Upper lobe of left lung (tissue), 6 donors: ENCODE measurements at regions not wholly inside any gene's neighbourhood (a gene's known extent, or its start where the extent isn't known, plus 50 kb on each side); places are given as distances from the start of the nearest gene placed in this dataset.
"Not testable (repeated sequence)": the region's sequence is repeated elsewhere in the genome, so short reads cannot be mapped to it uniquely, and the experiment has no call there.

ENCODE experiments used
- ATAC-seq, 2 donors: fragments of 200-7000 bp; cut with Tn5 transposase; one replicate each; pipeline ENCODE4 v1.9.1; 2022; ENCODE audit warnings: mild to moderate bottlenecking in 2 of 2, moderate library complexity in 2 of 2; ENCODE audit not compliant: low FRiP score in 2 of 2
- DNase-seq, 2 donors: peaks; one replicate each; pipeline ENCODE4 v3.0.0-alpha.2; 2019 to 2020
- H3K27ac ChIP-seq, 4 donors: fragments of 200-600 bp; sonication (generic); one replicate each; pipeline ENCODE4 v1.5.1; 2016 to 2019
- H3K27me3 ChIP-seq, 4 donors: fragments of 200-600 bp; sonication (generic); one replicate each; pipeline ENCODE4 v1.5.1; 2017 to 2019
- H3K36me3 ChIP-seq, 4 donors: fragments of 200-600 bp; sonication (generic); one replicate each; pipeline ENCODE4 v1.5.1; 2016 to 2019
- H3K4me1 ChIP-seq, 4 donors: fragments of 200-600 bp; sonication (generic); one replicate each; pipeline ENCODE4 v1.5.1; 2018 to 2019
- H3K4me3 ChIP-seq, 4 donors: fragments of 200-600 bp; sonication (generic); one replicate each; pipeline ENCODE4 v1.5.1; 2017 to 2019; ENCODE audit warnings: mild to moderate bottlenecking in 2 of 4, moderate library complexity in 1 of 4
- H3K9me3 ChIP-seq, 4 donors: fragments of 200-600 bp; sonication (generic); one replicate each; pipeline ENCODE4 v1.5.1; 2018 to 2019
- EP300 ChIP-seq, 4 donors: sonication (generic); formaldehyde crosslinking; IDR thresholded peaks; one replicate each; pipeline ENCODE4 v1.5.1; 2017; ENCODE audit warnings: antibody characterized with exemption in 4 of 4, control low read depth in 2 of 4
- POLR2A ChIP-seq, 4 donors: fragments of 450-650 bp; IDR thresholded peaks; one replicate each; pipeline ENCODE4 v1.5.1; 2016 to 2017; ENCODE audit warnings: antibody characterized with exemption in 4 of 4, mild to moderate bottlenecking in 2 of 4
- POLR2AphosphoS5 ChIP-seq, 2 donors: sonication (generic); formaldehyde crosslinking; IDR thresholded peaks; one replicate each; pipeline ENCODE4 v1.5.1; 2017; ENCODE audit warnings: antibody characterized with exemption in 2 of 2
- WGBS, 2 donors: methylation state at CpG; one replicate each; pipeline ENCODE4 v1.1.5; 2017 to 2018; 5-methylcytosine and 5-hydroxymethylcytosine counted together
- TF ChIP-seq, protein P1 (sequence below), 6 experiments: fragments of 450-650 bp in 4 of 6; fragments of 200-600 bp in 2 of 6; sonication (generic) in 2 of 6; IDR thresholded peaks; one replicate each; pipeline ENCODE4 v1.5.1; 2016 to 2019; ENCODE audit warnings: antibody characterized with exemption in 6 of 6
- donor health status: DM: no; HTN: no; CAD: no; lungs with moderate emphysema.
- donor health status: DM: no; HTN: yes; CAD: no; lungs with severe emphysema.

DNA sequence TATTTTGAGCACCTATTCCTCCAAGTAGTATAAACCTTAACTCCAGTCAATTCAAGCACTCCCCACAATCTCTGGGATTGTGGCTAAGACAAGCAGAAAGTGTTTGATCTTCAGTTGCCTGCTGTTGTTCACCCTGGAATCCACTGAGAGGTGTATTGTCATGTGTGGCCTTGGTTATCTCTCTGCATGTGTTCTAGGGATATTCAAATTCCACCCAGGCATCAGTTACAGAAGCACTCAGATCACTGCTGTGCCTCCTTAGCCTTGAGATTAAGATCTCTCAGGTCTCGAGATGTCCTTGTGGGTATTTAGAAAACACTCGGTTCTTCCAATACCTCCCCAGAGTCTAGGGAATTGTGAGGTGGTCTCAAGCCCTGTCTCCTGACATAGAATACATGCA is 213.3 kb downstream of the SMARCA1 start:
- no peak overlapping the region for H3K4me3 ChIP-seq
- TF ChIP-seq EP300 (IDR thresholded peaks at IDR 0.05): no peak
- TF ChIP-seq, protein P1, sequence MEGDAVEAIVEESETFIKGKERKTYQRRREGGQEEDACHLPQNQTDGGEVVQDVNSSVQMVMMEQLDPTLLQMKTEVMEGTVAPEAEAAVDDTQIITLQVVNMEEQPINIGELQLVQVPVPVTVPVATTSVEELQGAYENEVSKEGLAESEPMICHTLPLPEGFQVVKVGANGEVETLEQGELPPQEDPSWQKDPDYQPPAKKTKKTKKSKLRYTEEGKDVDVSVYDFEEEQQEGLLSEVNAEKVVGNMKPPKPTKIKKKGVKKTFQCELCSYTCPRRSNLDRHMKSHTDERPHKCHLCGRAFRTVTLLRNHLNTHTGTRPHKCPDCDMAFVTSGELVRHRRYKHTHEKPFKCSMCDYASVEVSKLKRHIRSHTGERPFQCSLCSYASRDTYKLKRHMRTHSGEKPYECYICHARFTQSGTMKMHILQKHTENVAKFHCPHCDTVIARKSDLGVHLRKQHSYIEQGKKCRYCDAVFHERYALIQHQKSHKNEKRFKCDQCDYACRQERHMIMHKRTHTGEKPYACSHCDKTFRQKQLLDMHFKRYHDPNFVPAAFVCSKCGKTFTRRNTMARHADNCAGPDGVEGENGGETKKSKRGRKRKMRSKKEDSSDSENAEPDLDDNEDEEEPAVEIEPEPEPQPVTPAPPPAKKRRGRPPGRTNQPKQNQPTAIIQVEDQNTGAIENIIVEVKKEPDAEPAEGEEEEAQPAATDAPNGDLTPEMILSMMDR (IDR thresholded peaks at IDR 0.05): no peak
- no peak for TF ChIP-seq POLR2A (IDR thresholded peaks at IDR 0.05)
- no peak for TF ChIP-seq POLR2AphosphoS5 (IDR thresholded peaks at IDR 0.05)
- no peaks in the 10 kb centered on the region for H3K27me3 ChIP-seq
- H3K4me1 ChIP-seq: no peaks in the 10 kb centered on the region
- no peaks in the 10 kb centered on the region for H3K9me3 ChIP-seq
- 20 to 42% methylated on average over 1 to 2 of the region's 2 CpGs for WGBS, 2 donors
- no peak overlapping the region for H3K27ac ChIP-seq
- DNase-seq: no peak
- H3K36me3 ChIP-seq: no peaks in the 10 kb centered on the region
- no peak for ATAC-seq

DNA sequence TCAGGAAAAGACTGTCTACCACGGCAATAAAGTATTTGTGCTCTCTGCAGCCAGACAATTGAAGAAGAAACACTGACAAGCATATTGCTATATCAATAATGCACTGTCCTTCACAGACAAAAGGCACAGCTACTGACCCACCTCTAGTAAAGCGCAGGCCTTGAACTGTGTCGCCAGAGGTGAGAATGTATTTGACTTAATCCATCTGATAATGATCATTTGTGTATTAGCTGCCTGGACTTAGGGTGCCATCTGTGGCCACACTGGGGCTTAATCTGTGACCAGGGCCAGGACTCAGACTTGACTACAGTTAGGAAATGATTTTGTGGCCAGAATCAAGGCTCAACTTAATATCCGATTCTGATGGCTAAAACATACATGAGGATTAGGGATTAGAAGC is 260.4 kb downstream of the SMARCA1 start:
- ATAC-seq: no peak
- no peaks in the 10 kb centered on the region for H3K27me3 ChIP-seq
- no peaks in the 10 kb centered on the region for H3K36me3 ChIP-seq
- no peaks in the 10 kb centered on the region for H3K9me3 ChIP-seq
- DNase-seq: no peak
- TF ChIP-seq EP300 (IDR thresholded peaks at IDR 0.05) (no peak), POLR2A (IDR thresholded peaks at IDR 0.05) (no peak), POLR2AphosphoS5 (IDR thresholded peaks at IDR 0.05) (no peak)
- TF ChIP-seq, protein P1 (IDR thresholded peaks at IDR 0.05): no peak
- H3K27ac ChIP-seq: no peak overlapping the region
- H3K4me1 ChIP-seq: no peaks in the 10 kb centered on the region
- 61 to 75% methylated on average over 3 to 4 of the region's 4 CpGs for WGBS, 2 donors
- no peak overlapping the region for H3K4me3 ChIP-seq

DNA sequence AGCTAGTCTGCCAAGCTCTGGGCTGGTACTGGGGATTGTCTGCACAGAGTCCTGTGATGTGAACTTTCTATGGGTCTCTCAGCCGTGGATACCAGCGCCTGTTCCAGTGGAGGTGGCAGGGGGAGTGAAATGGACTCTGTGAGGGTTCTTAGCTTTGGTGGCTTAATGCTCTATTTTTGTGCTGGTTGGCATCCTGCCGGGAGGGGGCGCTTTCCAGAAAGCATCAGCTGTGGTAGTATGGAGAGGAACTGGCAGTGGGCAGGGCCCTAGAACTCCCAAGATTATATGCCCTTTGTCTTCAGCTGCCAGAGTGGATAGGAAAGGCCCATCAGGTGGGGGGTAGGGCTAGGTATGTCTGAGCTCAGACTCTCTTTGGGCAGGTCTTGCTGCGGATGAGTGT is 267.8 kb downstream of the SMARCA1 start:
- H3K9me3 ChIP-seq, DNase-seq, H3K4me1 ChIP-seq, ATAC-seq, H3K4me3 ChIP-seq, H3K27ac ChIP-seq, H3K27me3 ChIP-seq, H3K36me3 ChIP-seq: not testable (repeated sequence)
- 72% methylated on average over 5 of the region's 5 CpGs; no CpG with 5 or more reads in 1 of the 2 donors for WGBS, 2 donors

DNA sequence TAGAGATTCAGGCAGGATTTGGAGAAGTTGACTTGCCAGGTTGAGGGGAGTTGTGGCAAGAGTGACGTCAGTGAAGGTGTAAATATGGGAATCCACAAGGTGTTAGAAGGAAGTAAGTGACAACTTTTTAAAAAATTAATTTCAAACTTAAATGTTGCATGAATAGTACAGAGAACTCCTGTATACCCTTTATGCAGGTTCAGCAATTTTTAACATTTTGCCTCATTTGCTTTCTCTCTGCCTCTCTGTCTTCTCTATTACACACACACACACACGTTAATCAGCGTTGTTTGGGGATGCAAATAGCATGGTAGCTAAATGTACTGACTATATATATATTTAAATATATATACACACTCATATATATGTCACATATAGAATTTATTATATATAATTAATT is 273.7 kb downstream of the SMARCA1 start:
- no peaks in the 10 kb centered on the region for H3K27me3 ChIP-seq
- TF ChIP-seq, protein P1 (IDR thresholded peaks at IDR 0.05): no peak
- no peak for TF ChIP-seq POLR2AphosphoS5 (IDR thresholded peaks at IDR 0.05)
- TF ChIP-seq EP300 (IDR thresholded peaks at IDR 0.05): no peak
- TF ChIP-seq POLR2A (IDR thresholded peaks at IDR 0.05): no peak
- WGBS, 2 donors: 71 to 78% methylated on average over 3 of the region's 3 CpGs
- no peaks in the 10 kb centered on the region for H3K4me1 ChIP-seq
- H3K36me3 ChIP-seq: no peaks in the 10 kb centered on the region
- H3K4me3 ChIP-seq: no peak overlapping the region
- H3K27ac ChIP-seq: no peak overlapping the region
- no peak for ATAC-seq
- H3K9me3 ChIP-seq: no peaks in the 10 kb centered on the region
- no peak for DNase-seq

DNA sequence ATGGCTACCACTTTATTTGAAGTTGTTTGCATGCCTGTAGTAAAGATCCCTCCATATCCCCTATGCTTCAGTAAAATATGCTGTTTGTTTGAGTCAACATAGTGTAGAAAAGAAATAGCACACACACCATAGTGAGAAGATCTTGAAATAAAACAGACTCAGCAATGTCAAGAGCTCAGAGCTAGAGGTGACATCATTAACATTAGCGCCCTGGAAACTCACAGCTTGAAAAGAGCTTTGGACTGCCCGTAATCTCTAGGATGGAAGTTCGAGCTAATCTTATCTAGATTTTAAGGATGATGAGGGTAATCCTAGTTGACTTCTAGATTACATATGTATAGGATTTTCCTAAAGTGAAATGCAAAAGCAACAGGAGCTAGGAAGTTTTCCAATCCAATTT is 275.6 kb downstream of the SMARCA1 start:
- 67 to 85% methylated on average over 3 of the region's 3 CpGs for WGBS, 2 donors
- DNase-seq (no peak), ATAC-seq (no peak)
- H3K4me1 ChIP-seq: no peaks in the 10 kb centered on the region
- TF ChIP-seq POLR2A (IDR thresholded peaks at IDR 0.05) (no peak), EP300 (IDR thresholded peaks at IDR 0.05) (no peak), POLR2AphosphoS5 (IDR thresholded peaks at IDR 0.05) (no peak)
- TF ChIP-seq, protein P1 (IDR thresholded peaks at IDR 0.05): no peak
- H3K9me3 ChIP-seq: no peaks in the 10 kb centered on the region
- no peak overlapping the region for H3K27ac ChIP-seq
- H3K36me3 ChIP-seq: no peaks in the 10 kb centered on the region
- no peaks in the 10 kb centered on the region for H3K27me3 ChIP-seq
- H3K4me3 ChIP-seq: no peak overlapping the region
